Suprapubic skin (tissue), 4 donors: ENCODE measurements at regions not wholly inside any gene's neighbourhood (a gene's known extent, or its start where the extent isn't known, plus 50 kb on each side); places are given as distances from the start of the nearest gene placed in this dataset.
A peak's percentile ranks its signal among the peaks of the same experiment; 100 is the strongest.

ENCODE experiments used
- DNase-seq, 2 donors: peaks; one replicate each; pipeline ENCODE4 v3.0.0-alpha.2; 2019; ENCODE audit warnings: low spot score in 2 of 2
- H3K27ac ChIP-seq: fragments of 200-600 bp; sonication (generic); one replicate; pipeline ENCODE4 v1.5.1; 2019
- H3K27me3 ChIP-seq: fragments of 200-600 bp; sonication (generic); one replicate; pipeline ENCODE4 v1.5.1; 2019
- H3K36me3 ChIP-seq: fragments of 200-600 bp; sonication (generic); one replicate; pipeline ENCODE4 v1.5.1; 2019
- H3K4me1 ChIP-seq: fragments of 200-600 bp; sonication (generic); one replicate; pipeline ENCODE4 v1.5.1; 2019
- H3K4me3 ChIP-seq: fragments of 200-600 bp; sonication (generic); one replicate; pipeline ENCODE4 v1.5.1; 2019; ENCODE audit warnings: mild to moderate bottlenecking
- H3K9me3 ChIP-seq: fragments of 200-600 bp; sonication (generic); one replicate; pipeline ENCODE4 v1.5.1; 2019
- CTCF ChIP-seq, 2 donors: fragments of 200-600 bp in 1 of 2; fragments of 450-650 bp in 1 of 2; sonication (generic) in 1 of 2; IDR thresholded peaks; one replicate each; pipeline ENCODE4 v1.5.1; 2016 to 2019; ENCODE audit warnings: antibody characterized with exemption in 2 of 2, mild to moderate bottlenecking in 1 of 2, moderate library complexity in 1 of 2
- EP300 ChIP-seq: sonication (generic); formaldehyde crosslinking; IDR thresholded peaks from one replicate; pipeline ENCODE4 v1.6.1; 2017; ENCODE audit warnings: antibody characterized with exemption
- POLR2A ChIP-seq, 2 donors: fragments of 450-650 bp; IDR thresholded peaks; one replicate each; pipeline ENCODE4 v1.6.1; 2017; ENCODE audit warnings: antibody characterized with exemption in 2 of 2, mild to moderate bottlenecking in 2 of 2, moderate library complexity in 2 of 2
- POLR2AphosphoS5 ChIP-seq, 3 donors: sonication (generic); formaldehyde crosslinking; IDR thresholded peaks; one replicate each; pipeline ENCODE4 v1.6.1; 2017; ENCODE audit warnings: antibody characterized with exemption in 3 of 3
- WGBS: methylation state at CpG from one replicate; pipeline ENCODE4 v1.1.5; 2018; 5-methylcytosine and 5-hydroxymethylcytosine counted together

- TF ChIP-seq CTCF (IDR thresholded peaks at IDR 0.05), result no peak
- TF ChIP-seq EP300, result no peak
- no peak for TF ChIP-seq POLR2A (IDR thresholded peaks at IDR 0.05)
- TF ChIP-seq POLR2AphosphoS5 (IDR thresholded peaks at IDR 0.05), result no peak
- Histone ChIP-seq H3K27ac (no peak overlapping the region), H3K36me3 (no peaks in the 10 kb centered on the region), H3K27me3 (no peaks in the 10 kb centered on the region), H3K4me3 (no peak overlapping the region), H3K9me3 (no peaks in the 10 kb centered on the region), H3K4me1 (peaks cover 25% of the 10 kb centered on the region)
- no peak for DNase-seq
- 68% methylated on average over 3 of the region's 3 CpGs for WGBS
Observed at GRCh38 chr14:65354131-65354530, 58.4 kb upstream of the FUT8 start.

- H3K9me3 ChIP-seq, result no peaks in the 10 kb centered on the region
- H3K4me3 ChIP-seq, result no peak overlapping the region
- no peak overlapping the region for H3K27ac ChIP-seq
- no peak for TF ChIP-seq EP300
- TF ChIP-seq CTCF (IDR thresholded peaks at IDR 0.05), result no peak
- TF ChIP-seq POLR2A (IDR thresholded peaks at IDR 0.05), result no peak
- TF ChIP-seq POLR2AphosphoS5 (IDR thresholded peaks at IDR 0.05), result no peak
- 52% methylated on average over 4 of the region's 4 CpGs for WGBS
- no peaks in the 10 kb centered on the region for H3K36me3 ChIP-seq
- H3K4me1 ChIP-seq, result peaks cover 25% of the 10 kb centered on the region
- DNase-seq, result no peak
- no peaks in the 10 kb centered on the region for H3K27me3 ChIP-seq
Observed at GRCh38 chr14:65354715-65355114, 57.8 kb upstream of the FUT8 start.

- Histone ChIP-seq H3K4me3 (no peak overlapping the region), H3K27ac (peak overlapping the region; percentile 34), H3K4me1 (peaks cover 35% of the 10 kb centered on the region), H3K36me3 (no peaks in the 10 kb centered on the region), H3K9me3 (no peaks in the 10 kb centered on the region), H3K27me3 (no peaks in the 10 kb centered on the region)
- no peak for DNase-seq
- 36% methylated on average over 5 of the region's 5 CpGs for WGBS
- TF ChIP-seq CTCF (IDR thresholded peaks at IDR 0.05) (no peak), POLR2A (IDR thresholded peaks at IDR 0.05) (no peak), EP300 (no peak), POLR2AphosphoS5 (IDR thresholded peaks at IDR 0.05) (no peak)
Observed at GRCh38 chr14:65356327-65356836, 56.1 kb upstream of the FUT8 start.

- H3K36me3 ChIP-seq, result no peaks in the 10 kb centered on the region
- peak overlapping the region; percentile 34 for H3K27ac ChIP-seq
- H3K4me1 ChIP-seq, result peaks cover 38% of the 10 kb centered on the region
- WGBS, result 33% methylated on average over 2 of the region's 2 CpGs
- no peak for DNase-seq
- TF ChIP-seq POLR2A (IDR thresholded peaks at IDR 0.05), result no peak
- no peak for TF ChIP-seq CTCF (IDR thresholded peaks at IDR 0.05)
- no peak for TF ChIP-seq EP300
- TF ChIP-seq POLR2AphosphoS5 (IDR thresholded peaks at IDR 0.05), result no peak
- no peaks in the 10 kb centered on the region for H3K9me3 ChIP-seq
- no peaks in the 10 kb centered on the region for H3K27me3 ChIP-seq
- no peak overlapping the region for H3K4me3 ChIP-seq
Observed at GRCh38 chr14:65357113-65357512, 55.4 kb upstream of the FUT8 start.

GRCh38 chr14:65357689-65358088 lies 54.8 kb upstream of the FUT8 start:
- H3K27ac ChIP-seq, result no peak overlapping the region
- DNase-seq, result no peak
- peaks cover 38% of the 10 kb centered on the region for H3K4me1 ChIP-seq
- H3K36me3 ChIP-seq, result no peaks in the 10 kb centered on the region
- H3K9me3 ChIP-seq, result no peaks in the 10 kb centered on the region
- no peak for TF ChIP-seq POLR2AphosphoS5 (IDR thresholded peaks at IDR 0.05)
- no peak for TF ChIP-seq CTCF (IDR thresholded peaks at IDR 0.05)
- no peak for TF ChIP-seq POLR2A (IDR thresholded peaks at IDR 0.05)
- TF ChIP-seq EP300, result no peak
- H3K27me3 ChIP-seq, result no peaks in the 10 kb centered on the region
- no peak overlapping the region for H3K4me3 ChIP-seq
